ENCODE measurements at regions not wholly inside any gene's neighbourhood (a gene's known extent, or its start where the extent isn't known, plus 50 kb on each side); places are given as distances from the start of the nearest gene placed in this dataset.

- DNase-seq: no peak
These were observed 108.1 kb downstream of the MARCO start for GRCh38 chr2:119049968-119050704.
